Rectal smooth muscle tissue (tissue), 1 donor: ENCODE measurements at regions not wholly inside any gene's neighbourhood (a gene's known extent, or its start where the extent isn't known, plus 50 kb on each side); places are given as distances from the start of the nearest gene placed in this dataset.
"Not testable (repeated sequence)": the region's sequence is repeated elsewhere in the genome, so short reads cannot be mapped to it uniquely, and the experiment has no call there.

Experiments
- H3K27ac ChIP-seq: one replicate; pipeline ENCODE4 v1.7.0; 2013; ENCODE audit warnings: low read depth, low read length, inconsistent platforms
- H3K27me3 ChIP-seq: one replicate; pipeline ENCODE4 v1.7.0; 2013; ENCODE audit warnings: low read length; ENCODE audit not compliant: control insufficient read depth, insufficient read depth
- H3K36me3 ChIP-seq: one replicate; pipeline ENCODE4 v1.7.0; 2013; ENCODE audit warnings: low read length; ENCODE audit not compliant: control insufficient read depth, insufficient read depth
- H3K4me1 ChIP-seq: one replicate; pipeline ENCODE4 v1.7.0; 2013; ENCODE audit warnings: low read length; ENCODE audit not compliant: control insufficient read depth, insufficient read depth
- H3K4me3 ChIP-seq: one replicate; pipeline ENCODE4 v1.7.0; 2013; ENCODE audit warnings: low read length
- H3K9ac ChIP-seq: one replicate; pipeline ENCODE4 v1.7.0; 2013; ENCODE audit warnings: low read length

GRCh38 chr3:117026401-117026800 is 316.8 kb downstream of the TUSC7 start:
- H3K4me1 ChIP-seq, result no peaks in the 10 kb centered on the region

GRCh38 chr3:117035745-117036144 is 326.2 kb downstream of the TUSC7 start:
- no peaks in the 10 kb centered on the region for H3K36me3 ChIP-seq
- H3K27me3 ChIP-seq, result no peaks in the 10 kb centered on the region
- H3K9ac ChIP-seq, result no peak overlapping the region
- H3K4me3 ChIP-seq, result no peak overlapping the region
- no peaks in the 10 kb centered on the region for H3K4me1 ChIP-seq
- H3K27ac ChIP-seq, result peak overlapping the region; percentile 7

More at GRCh38 chr3:117026401-117026800, 316.8 kb downstream of the TUSC7 start:
- Histone ChIP-seq H3K4me3 (no peak overlapping the region), H3K27me3 (no peaks in the 10 kb centered on the region), H3K36me3 (no peaks in the 10 kb centered on the region), H3K27ac (no peak overlapping the region), H3K9ac (no peak overlapping the region)

GRCh38 chr3:117036259-117036799 is 326.8 kb downstream of the TUSC7 start:
- Histone ChIP-seq H3K9ac (no peak overlapping the region), H3K36me3 (no peaks in the 10 kb centered on the region), H3K4me3 (no peak overlapping the region), H3K4me1 (no peaks in the 10 kb centered on the region), H3K27ac (peak overlapping the region; percentile 7), H3K27me3 (no peaks in the 10 kb centered on the region)

- H3K4me1 ChIP-seq, result no peaks in the 10 kb centered on the region
- no peak overlapping the region for H3K27ac ChIP-seq
- no peaks in the 10 kb centered on the region for H3K36me3 ChIP-seq
- no peak overlapping the region for H3K9ac ChIP-seq
- no peaks in the 10 kb centered on the region for H3K27me3 ChIP-seq
- H3K4me3 ChIP-seq, result no peak overlapping the region
These were observed 335.6 kb downstream of the TUSC7 start for GRCh38 chr3:117045143-117045542.

GRCh38 chr3:117047951-117048705 is 338.5 kb downstream of the TUSC7 start:
- Histone ChIP-seq H3K27ac (no peak overlapping the region), H3K4me3 (no peak overlapping the region), H3K9ac (no peak overlapping the region), H3K36me3 (no peaks in the 10 kb centered on the region), H3K27me3 (no peaks in the 10 kb centered on the region), H3K4me1 (no peaks in the 10 kb centered on the region)

- Histone ChIP-seq H3K27me3 (no peaks in the 10 kb centered on the region), H3K36me3 (no peaks in the 10 kb centered on the region), H3K9ac (no peak overlapping the region), H3K27ac (no peak overlapping the region), H3K4me3 (no peak overlapping the region), H3K4me1 (no peaks in the 10 kb centered on the region)
These were observed 342.8 kb downstream of the TUSC7 start for GRCh38 chr3:117052395-117052794.

- Histone ChIP-seq H3K27me3 (no peaks in the 10 kb centered on the region), H3K9ac (no peak overlapping the region), H3K36me3 (no peaks in the 10 kb centered on the region), H3K4me3 (no peak overlapping the region), H3K27ac (no peak overlapping the region), H3K4me1 (no peaks in the 10 kb centered on the region)
These were observed 345.0 kb downstream of the TUSC7 start for GRCh38 chr3:117054556-117054955.

GRCh38 chr3:117056946-117057345 is 347.4 kb downstream of the TUSC7 start:
- H3K9ac ChIP-seq, result not testable (repeated sequence)

GRCh38 chr3:117059067-117059955 is 349.7 kb downstream of the TUSC7 start:
- no peaks in the 10 kb centered on the region for H3K36me3 ChIP-seq
- H3K4me3 ChIP-seq, result no peak overlapping the region
- H3K27me3 ChIP-seq, result no peaks in the 10 kb centered on the region
- H3K9ac ChIP-seq, result no peak overlapping the region
- peaks cover 2% of the 10 kb centered on the region for H3K4me1 ChIP-seq
- H3K27ac ChIP-seq, result no peak overlapping the region

More at GRCh38 chr3:117056946-117057345, 347.4 kb downstream of the TUSC7 start:
- not testable (repeated sequence) for H3K4me3 ChIP-seq, H3K36me3 ChIP-seq, H3K27me3 ChIP-seq, H3K27ac ChIP-seq, H3K4me1 ChIP-seq

GRCh38 chr3:117059956-117060270 is 350.3 kb downstream of the TUSC7 start:
- Histone ChIP-seq H3K36me3 (no peaks in the 10 kb centered on the region), H3K27ac (no peak overlapping the region), H3K27me3 (no peaks in the 10 kb centered on the region), H3K9ac (no peak overlapping the region), H3K4me3 (no peak overlapping the region), H3K4me1 (peaks cover 2% of the 10 kb centered on the region)

GRCh38 chr3:117063930-117064329 is 354.4 kb downstream of the TUSC7 start:
- Histone ChIP-seq H3K9ac (no peak overlapping the region), H3K27me3 (no peaks in the 10 kb centered on the region), H3K27ac (no peak overlapping the region), H3K4me1 (peaks cover 2% of the 10 kb centered on the region), H3K36me3 (no peaks in the 10 kb centered on the region), H3K4me3 (no peak overlapping the region)

- Histone ChIP-seq H3K4me1 (no peaks in the 10 kb centered on the region), H3K9ac (no peak overlapping the region), H3K4me3 (no peak overlapping the region), H3K36me3 (no peaks in the 10 kb centered on the region), H3K27me3 (no peaks in the 10 kb centered on the region), H3K27ac (no peak overlapping the region)
These were observed 358.7 kb downstream of the TUSC7 start for GRCh38 chr3:117068301-117068700.
